Activated CD4-positive, alpha-beta T cell treated with anti-CD3 and anti-CD28 coated beads, Interleukin-2, Interleukin-6, amounts not matched to agents 100 ng/mL and 50 ng/mL, durations not matched to agents 16 hours and 8 hours (primary cell): ENCODE measurements at regions not wholly inside any gene's neighbourhood (a gene's known extent, or its start where the extent isn't known, plus 50 kb on each side); places are given as distances from the start of the nearest gene placed in this dataset.

ENCODE experiments used
- DNase-seq: peaks from one replicate; pipeline ENCODE4 v3.0.0-alpha.2; 2020

DNA sequence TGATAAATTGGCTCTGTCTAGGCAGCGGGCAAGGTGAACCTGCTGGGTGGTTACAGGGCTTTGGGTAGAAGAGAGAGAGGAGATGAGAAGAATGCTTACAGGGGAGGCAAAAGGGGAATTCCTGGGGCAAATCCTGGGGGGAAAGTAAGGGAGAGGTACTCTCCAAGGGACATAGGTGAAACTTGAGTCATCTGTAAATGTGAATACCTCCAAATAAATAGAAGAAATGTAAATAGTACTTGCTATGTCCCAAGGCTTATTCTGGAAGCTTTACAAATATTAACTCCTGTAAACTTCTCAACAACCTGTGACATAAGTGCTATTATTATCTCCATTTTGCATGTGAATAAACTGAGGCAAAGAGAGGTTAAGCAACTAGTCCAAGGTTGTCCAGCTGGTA is 57.7 kb upstream of the CDK13 start:
- no peak for DNase-seq

DNA sequence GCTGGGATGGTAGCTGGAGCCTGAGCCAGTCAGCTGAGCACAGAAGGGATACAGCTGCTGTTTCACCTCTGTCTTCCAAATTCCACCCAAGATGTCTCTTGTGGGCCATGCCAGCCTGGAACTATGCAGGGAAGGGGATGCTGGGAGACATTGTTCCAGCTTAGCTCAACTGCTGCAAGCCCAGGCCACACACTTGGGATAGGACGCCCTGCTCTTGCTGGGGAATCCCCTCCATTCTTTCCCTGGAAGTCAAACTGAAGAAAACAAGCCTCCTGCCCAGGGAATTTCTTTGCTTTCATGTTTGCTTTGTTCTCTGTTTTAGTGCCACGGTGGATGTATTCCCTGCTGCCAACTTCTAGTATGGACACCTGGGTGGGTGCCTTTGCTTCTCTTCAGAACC is 55.2 kb upstream of the CDK13 start:
- no peak for DNase-seq

DNA sequence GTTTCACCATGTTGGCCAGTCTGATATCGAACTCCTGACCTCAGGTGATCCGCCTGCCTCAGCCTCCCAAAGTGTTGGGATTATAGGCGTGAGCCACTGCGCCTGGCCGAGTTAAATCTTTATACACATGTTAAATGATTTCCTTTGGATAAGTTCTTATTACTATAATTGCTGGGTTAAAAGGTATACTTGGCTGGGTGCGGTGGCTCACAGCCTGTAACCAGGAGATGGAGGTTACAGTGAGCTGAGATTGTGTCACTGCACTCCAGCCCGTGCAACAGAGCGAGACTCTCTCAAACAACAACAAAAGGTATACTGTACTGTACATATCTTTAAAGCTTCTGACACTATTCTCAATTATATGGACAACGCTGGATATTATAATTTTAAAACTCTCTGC is 53.2 kb upstream of the CDK13 start:
- DNase-seq, result no peak

DNA sequence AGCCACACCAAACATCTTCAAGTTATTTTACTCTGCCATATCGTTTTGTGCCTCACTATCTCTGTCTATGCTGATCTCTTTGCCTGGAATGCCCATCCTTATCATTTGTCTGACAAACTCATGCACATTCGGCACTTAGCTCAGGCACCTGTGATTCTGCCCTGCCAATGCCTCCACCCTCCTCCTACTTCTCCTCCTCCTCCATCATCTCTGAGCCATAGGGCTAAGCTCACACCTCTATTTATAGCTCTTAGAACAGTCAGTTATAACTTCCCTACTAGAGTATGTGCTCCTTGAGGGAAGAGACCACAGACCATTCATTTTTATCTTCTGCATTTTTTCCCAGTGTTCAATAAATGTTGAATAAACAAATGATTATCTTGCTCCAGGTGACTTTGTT is 51.2 kb upstream of the CDK13 start:
- no peak for DNase-seq
